ENCODE measurements at regions not wholly inside any gene's neighbourhood (a gene's known extent, or its start where the extent isn't known, plus 50 kb on each side); places are given as distances from the start of the nearest gene placed in this dataset.

GRCh38 chr13:44686531-44686934 is 110.4 kb upstream of the TSC22D1 start:
- no peak for TF ChIP-seq CTCF (IDR thresholded peaks at IDR 0.05)
- no peak for TF ChIP-seq EP300 (IDR thresholded peaks at IDR 0.05; ENCODE audit: low read depth)
- TF ChIP-seq POLR2AphosphoS5 (IDR thresholded peaks at IDR 0.05), result no peak
